GM19239 (cell line): ENCODE measurements at regions not wholly inside any gene's neighbourhood (a gene's known extent, or its start where the extent isn't known, plus 50 kb on each side); places are given as distances from the start of the nearest gene placed in this dataset.

ENCODE experiments used
- DNase-seq: peaks from one replicate; pipeline ENCODE4 v3.0.0; 2011; ENCODE audit warnings: low spot score; ENCODE audit not compliant: insufficient read length
- FAIRE-seq: peaks from 2 replicates; lab custom pipeline; 2011; peaks lifted over from hg19 to GRCh38; lab: Jason Lieb, UNC

- FAIRE-seq (no peak), DNase-seq (no peak)
Measured at GRCh38 chr1:213371847-213372619, 321.0 kb downstream of the RPS6KC1 start.

- peak; percentile 57 for DNase-seq
- peak; percentile 95 for FAIRE-seq
Measured at GRCh38 chr1:213374369-213374768, 323.3 kb downstream of the RPS6KC1 start.

GRCh38 chr1:213375002-213375401 is 324.0 kb downstream of the RPS6KC1 start:
- no peak for FAIRE-seq
- DNase-seq, result no peak

GRCh38 chr1:213376862-213377372 is 325.9 kb downstream of the RPS6KC1 start:
- FAIRE-seq (no peak), DNase-seq (no peak)

- DNase-seq (no peak), FAIRE-seq (no peak)
Measured at GRCh38 chr1:213380865-213381264, 329.8 kb downstream of the RPS6KC1 start.

- no peak for DNase-seq
- no peak for FAIRE-seq
Measured at GRCh38 chr1:213381572-213382084, 330.6 kb downstream of the RPS6KC1 start.

- FAIRE-seq (no peak), DNase-seq (no peak)
Measured at GRCh38 chr1:213383465-213383864, 332.4 kb downstream of the RPS6KC1 start.

GRCh38 chr1:213385201-213385600 is 334.2 kb downstream of the RPS6KC1 start:
- FAIRE-seq, result no peak
- DNase-seq, result no peak

GRCh38 chr1:213385806-213386324 is 334.8 kb downstream of the RPS6KC1 start:
- no peak for DNase-seq

GRCh38 chr1:213387380-213388015 is 336.5 kb downstream of the RPS6KC1 start:
- FAIRE-seq, result no peak

More at GRCh38 chr1:213385806-213386324, 334.8 kb downstream of the RPS6KC1 start:
- no peak for FAIRE-seq

GRCh38 chr1:213388199-213388598 is 337.2 kb downstream of the RPS6KC1 start:
- DNase-seq, result no peak
- no peak for FAIRE-seq

More at GRCh38 chr1:213387380-213388015, 336.5 kb downstream of the RPS6KC1 start:
- no peak for DNase-seq

- DNase-seq (no peak), FAIRE-seq (no peak)
Measured at GRCh38 chr1:213389061-213389581, 338.1 kb downstream of the RPS6KC1 start.

GRCh38 chr1:213391445-213391844 is 340.4 kb downstream of the RPS6KC1 start:
- DNase-seq (no peak), FAIRE-seq (no peak)

GRCh38 chr1:213393860-213394259 is 342.8 kb downstream of the RPS6KC1 start:
- FAIRE-seq (no peak), DNase-seq (no peak)

- FAIRE-seq (no peak), DNase-seq (no peak)
Measured at GRCh38 chr1:213394837-213395236, 343.8 kb downstream of the RPS6KC1 start.

- DNase-seq, result no peak
- FAIRE-seq, result no peak
Measured at GRCh38 chr1:213397638-213398037, 346.6 kb downstream of the RPS6KC1 start.

GRCh38 chr1:213399695-213400094 is 348.7 kb downstream of the RPS6KC1 start:
- no peak for DNase-seq
- FAIRE-seq, result no peak

GRCh38 chr1:213409208-213409631 is 358.2 kb downstream of the RPS6KC1 start:
- DNase-seq, result no peak
- no peak for FAIRE-seq

- DNase-seq (no peak), FAIRE-seq (no peak)
Measured at GRCh38 chr1:213409971-213410370, 358.9 kb downstream of the RPS6KC1 start.

- no peak for FAIRE-seq
Measured at GRCh38 chr1:213414346-213414745, 363.3 kb downstream of the RPS6KC1 start.

GRCh38 chr1:213414911-213415310 is 363.9 kb downstream of the RPS6KC1 start:
- DNase-seq, result no peak
- no peak for FAIRE-seq

More at GRCh38 chr1:213414346-213414745, 363.3 kb downstream of the RPS6KC1 start:
- no peak for DNase-seq
